ENCODE measurements at regions not wholly inside any gene's neighbourhood (a gene's known extent, or its start where the extent isn't known, plus 50 kb on each side); places are given as distances from the start of the nearest gene placed in this dataset.

- no peak for DNase-seq (ENCODE audit: low read depth)
- no peak for TF ChIP-seq CTCF (conservative IDR thresholded peaks at IDR 0.05; ENCODE audit: low read depth, low read length)
- no peak overlapping the region for H3K4me3 ChIP-seq (ENCODE audit: low read depth, low read length)
These were observed 64.2 kb upstream of the IRX1 start for GRCh38 chr5:3531320-3531986.

- no peak overlapping the region for H3K4me3 ChIP-seq (ENCODE audit: low read depth, low read length)
- TF ChIP-seq CTCF (conservative IDR thresholded peaks at IDR 0.05; ENCODE audit: low read depth, low read length): no peak
These were observed 65.4 kb upstream of the IRX1 start for GRCh38 chr5:3530251-3530650.

GRCh38 chr5:3526551-3527185 lies 69.0 kb upstream of the IRX1 start:
- TF ChIP-seq CTCF (conservative IDR thresholded peaks at IDR 0.05; ENCODE audit: low read depth, low read length): no peak
- no peak overlapping the region for H3K4me3 ChIP-seq (ENCODE audit: low read depth, low read length)
- DNase-seq (ENCODE audit: low read depth): no peak

More at GRCh38 chr5:3530251-3530650, 65.4 kb upstream of the IRX1 start:
- no peak for DNase-seq (ENCODE audit: low read depth)

- H3K4me3 ChIP-seq (ENCODE audit: low read depth, low read length): no peak overlapping the region
- TF ChIP-seq CTCF (conservative IDR thresholded peaks at IDR 0.05; ENCODE audit: low read depth, low read length): no peak
- DNase-seq (ENCODE audit: low read depth): no peak
These were observed 73.1 kb upstream of the IRX1 start for GRCh38 chr5:3522491-3522890.

GRCh38 chr5:3518576-3518975 lies 77.1 kb upstream of the IRX1 start:
- H3K4me3 ChIP-seq (ENCODE audit: low read depth, low read length): no peak overlapping the region
- no peak for TF ChIP-seq CTCF (conservative IDR thresholded peaks at IDR 0.05; ENCODE audit: low read depth, low read length)
- DNase-seq (ENCODE audit: low read depth): no peak

GRCh38 chr5:3518051-3518450 lies 77.6 kb upstream of the IRX1 start:
- DNase-seq (ENCODE audit: low read depth): no peak
- no peak for TF ChIP-seq CTCF (conservative IDR thresholded peaks at IDR 0.05; ENCODE audit: low read depth, low read length)
- H3K4me3 ChIP-seq (ENCODE audit: low read depth, low read length): no peak overlapping the region

GRCh38 chr5:3517348-3517747 lies 78.3 kb upstream of the IRX1 start:
- no peak for TF ChIP-seq CTCF (conservative IDR thresholded peaks at IDR 0.05; ENCODE audit: low read depth, low read length)
- no peak overlapping the region for H3K4me3 ChIP-seq (ENCODE audit: low read depth, low read length)
- no peak for DNase-seq (ENCODE audit: low read depth)
